NCI-H1436 treated with DMSO at 0.1 percent for 48 hours (cell line): ENCODE measurements at regions not wholly inside any gene's neighbourhood (a gene's known extent, or its start where the extent isn't known, plus 50 kb on each side); places are given as distances from the start of the nearest gene placed in this dataset.

Experiments
- DNase-seq: peaks from one replicate; lab custom pipeline; 2025; lab: John Stamatoyannopoulos, UW

DNA sequence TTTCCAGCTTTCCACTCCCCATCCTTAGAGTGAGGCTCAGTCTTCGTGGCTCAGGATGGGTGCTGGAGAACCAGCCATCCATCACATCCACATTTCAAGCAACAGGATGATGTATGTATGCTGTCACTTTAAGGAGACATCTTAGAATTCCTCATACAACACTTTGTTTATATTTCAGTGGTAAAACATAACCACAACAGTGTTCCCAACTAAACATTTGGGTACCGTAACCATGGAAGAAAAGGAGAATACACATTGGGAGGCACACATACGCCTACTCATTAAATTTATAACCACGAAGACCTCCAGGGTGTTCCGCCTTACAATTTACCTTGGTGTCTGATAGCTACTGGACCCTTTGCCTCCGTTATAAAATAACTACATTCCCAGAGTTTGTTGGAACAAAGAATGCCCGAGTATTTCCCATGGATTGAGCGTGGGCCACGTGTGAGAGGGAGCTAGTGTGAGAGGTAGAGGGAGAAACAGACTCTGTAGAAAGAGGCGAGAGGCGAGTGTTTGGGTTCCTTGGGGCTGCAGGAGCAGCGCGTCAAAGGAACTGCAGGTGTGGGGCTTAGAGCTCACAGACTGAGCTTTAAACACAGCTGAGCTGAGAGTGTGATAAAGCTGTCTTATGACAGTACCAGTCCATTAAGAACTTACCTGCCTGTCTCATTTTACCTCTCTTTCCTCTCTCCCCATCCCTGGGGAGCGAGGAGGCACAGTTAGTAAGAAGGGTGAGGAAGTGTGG, 111.5 kb upstream of the USP24 start:
- no peak for DNase-seq

DNA sequence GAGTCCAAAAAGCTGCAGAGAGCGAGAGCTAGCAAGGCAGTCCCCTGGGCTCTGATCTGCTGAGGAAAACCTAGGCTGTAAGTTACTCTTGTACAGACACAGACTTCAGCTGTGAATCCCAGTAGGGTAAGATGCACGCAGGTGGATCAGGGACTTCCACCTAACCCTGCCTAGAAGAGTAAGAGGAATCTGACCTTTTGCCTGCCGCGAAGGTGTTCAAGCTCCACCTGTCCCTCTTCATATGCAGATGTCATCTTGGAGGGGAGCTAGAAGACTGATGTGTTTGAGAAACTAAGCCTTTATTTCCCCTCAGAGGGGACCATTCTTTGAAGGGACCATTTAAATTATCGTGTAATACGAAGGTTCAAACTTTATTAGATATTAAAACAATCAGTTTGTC, 108.6 kb upstream of the USP24 start:
- DNase-seq = no peak

DNA sequence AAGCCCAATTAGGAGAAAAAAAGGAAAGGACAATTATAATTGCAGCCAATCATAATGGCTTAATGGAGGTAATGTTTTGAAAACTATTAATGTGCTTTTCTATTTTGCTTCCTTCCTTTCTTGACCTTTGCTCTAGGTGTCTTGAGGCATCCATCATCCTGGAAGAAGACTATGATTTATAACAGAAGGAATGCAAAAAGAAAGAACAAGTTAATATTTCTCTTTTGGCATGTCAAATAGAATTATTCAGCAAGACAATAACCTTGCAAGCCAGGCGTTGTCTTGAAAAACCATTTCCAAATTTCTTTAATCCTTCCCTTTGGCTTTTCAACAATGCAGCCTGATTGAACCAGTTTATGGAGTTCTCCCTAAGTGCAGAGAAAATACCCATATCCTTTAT, 107.7 kb upstream of the USP24 start:
- no peak for DNase-seq

DNA sequence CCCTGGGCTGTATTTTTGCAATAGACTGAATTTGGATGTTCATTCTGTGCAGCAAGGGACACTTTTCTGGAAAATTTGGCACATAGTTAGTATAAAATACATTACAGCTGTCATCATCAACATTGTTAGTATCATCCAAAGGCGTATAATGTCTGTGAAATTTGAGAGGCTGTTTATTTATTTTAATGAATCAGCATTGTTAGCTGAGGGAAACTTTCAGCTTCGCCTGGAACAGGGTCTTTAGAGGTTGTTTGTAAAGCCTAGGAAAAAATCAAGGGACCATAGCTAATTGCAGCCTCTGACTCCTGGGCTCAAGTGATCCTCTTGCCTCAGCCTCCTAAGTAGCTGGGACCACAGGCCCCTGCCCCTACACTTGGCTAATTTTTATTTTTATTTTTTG, 106.8 kb upstream of the USP24 start:
- no peak for DNase-seq

DNA sequence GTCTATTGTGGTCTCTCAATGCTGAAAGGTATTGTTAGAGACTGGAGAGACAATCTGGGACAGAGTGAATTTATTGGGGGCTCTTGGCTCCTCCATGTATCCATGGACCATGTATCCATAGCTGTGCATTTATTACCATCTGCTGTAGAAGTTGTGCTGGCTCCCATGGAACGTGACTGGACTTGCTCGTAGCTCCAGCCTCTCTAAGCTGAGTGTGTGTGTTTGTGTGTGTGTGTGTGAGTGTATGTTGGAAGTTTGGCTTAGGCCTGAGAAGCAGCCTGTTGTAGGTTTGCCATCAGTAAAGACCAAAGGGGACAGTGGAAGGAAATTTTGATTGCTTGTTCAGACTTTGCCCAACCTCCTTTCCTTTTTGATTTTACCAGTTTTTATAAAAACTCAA, 105.7 kb upstream of the USP24 start:
- no peak for DNase-seq

DNA sequence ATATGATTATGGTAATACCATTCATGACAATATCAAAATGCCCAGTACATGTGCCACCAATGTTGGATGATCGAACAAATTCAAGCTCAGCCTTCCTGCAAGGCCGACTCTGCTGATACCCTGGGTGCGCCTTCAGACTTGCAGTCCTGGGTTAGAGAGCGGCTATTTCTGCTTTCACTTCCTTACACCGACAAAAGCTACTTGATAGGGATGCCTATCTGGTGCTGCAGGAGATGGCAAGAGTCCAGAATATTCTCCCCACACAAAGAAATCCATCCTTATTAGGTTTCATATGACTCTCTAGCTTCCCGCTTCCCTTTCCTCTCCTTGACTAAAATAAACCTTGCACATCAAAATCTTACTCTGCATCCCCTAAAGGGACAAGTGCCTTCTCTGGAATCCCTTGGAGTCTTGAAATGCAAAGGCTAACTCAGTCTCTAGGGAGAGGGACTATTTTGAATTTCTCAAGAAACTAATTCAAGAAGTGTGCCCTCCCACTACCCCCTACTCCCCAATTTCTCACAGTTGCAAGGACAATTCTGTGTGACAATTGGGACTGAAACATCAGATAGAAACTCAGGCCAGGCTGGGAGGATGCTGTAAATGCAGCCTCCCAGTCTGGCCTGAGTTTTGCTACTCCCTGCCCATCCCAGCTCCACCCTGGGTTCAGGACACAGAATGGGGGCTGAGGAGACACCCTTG, 103.1 kb upstream of the USP24 start:
- no peak for DNase-seq

DNA sequence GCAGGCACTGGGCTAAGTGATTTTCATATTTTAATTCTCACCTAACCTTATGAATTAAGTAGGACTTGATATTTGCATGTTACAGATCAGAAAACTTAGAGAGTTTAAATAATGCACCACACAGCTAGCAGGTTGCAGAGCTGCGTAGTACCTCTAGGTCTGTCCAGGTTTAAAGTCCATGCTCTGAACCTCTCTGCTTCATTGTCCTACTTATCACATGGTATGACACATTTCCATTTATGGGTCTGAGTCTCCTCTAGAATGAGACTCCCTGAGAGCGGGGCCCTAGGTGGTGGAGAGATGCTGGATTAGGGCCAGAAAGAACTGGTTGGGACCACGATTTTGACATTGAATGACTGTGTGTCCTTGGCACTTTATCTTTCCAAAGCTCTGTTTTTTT, 102.5 kb upstream of the USP24 start:
- DNase-seq = no peak

DNA sequence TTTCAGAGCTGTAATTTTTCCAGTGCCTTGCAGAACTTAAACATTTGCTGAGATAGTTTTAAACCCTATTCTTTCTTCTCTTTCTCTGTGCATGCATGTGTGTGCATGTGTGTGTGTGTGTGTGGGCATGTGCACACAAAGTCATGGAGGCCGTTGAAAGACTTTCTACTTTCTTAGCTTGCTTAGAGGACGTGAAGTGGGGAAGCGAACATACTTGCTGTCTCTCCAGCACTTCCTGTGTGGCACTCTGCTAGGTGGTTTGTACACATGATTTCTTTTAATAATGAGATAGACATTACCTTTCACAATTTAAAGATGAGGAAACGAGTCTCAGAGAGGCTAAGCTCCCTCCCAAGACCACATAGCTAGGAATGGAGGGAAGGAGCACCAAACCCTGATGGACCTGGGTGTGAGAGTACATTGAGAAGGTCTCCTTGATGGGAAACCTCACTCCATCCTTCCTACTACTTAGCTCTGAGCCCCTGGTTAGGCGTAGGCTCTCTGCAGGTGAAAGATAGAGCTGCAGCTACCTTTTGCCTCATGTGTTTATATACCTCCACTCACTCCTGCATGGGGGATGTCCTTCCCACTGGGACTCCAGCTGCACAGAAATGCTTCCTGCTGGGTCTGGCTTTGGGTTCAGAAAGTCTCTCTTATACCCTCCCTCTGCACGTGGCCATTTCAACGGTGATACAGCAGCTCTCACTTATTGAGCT, 101.9 kb upstream of the USP24 start:
- DNase-seq = no peak

DNA sequence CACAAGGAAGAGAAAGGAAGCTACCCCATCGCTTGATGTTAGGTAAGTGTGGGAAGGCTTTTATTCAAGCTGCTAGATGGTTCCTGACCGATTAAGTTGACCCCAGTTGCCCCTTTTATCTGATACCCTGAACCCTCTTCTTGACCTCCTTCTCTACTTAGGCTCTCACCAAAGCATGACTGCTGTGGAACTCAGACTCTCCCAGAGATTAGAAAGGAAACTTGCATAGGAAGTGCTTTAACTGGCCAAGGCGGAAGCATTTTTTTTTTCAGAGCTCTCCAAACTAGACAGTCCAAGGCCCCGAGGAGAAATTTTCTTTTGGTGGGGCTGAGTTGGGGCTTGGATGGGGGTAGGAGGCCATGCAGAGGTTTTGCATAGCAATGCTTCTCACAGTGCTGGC, 101.3 kb upstream of the USP24 start:
- no peak for DNase-seq

DNA sequence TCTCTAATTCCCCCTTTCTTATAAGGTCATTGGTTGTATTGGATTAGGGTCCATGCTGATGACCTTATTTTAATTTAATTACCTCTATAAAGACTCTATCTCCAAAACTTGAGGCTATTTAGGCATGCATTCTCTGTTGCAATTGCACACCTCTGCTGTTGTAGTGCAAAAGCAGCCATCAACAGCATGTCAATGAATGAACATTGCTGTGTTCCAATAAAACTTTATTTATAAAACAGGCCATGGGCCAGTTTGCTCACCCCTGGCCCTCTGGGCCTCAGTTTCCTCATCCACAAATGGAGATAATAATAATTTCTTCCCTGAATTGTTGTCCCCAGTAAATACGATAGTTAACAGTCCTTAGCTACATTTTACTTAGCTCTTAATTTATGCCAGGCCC, 100.4 kb upstream of the USP24 start:
- no peak for DNase-seq

DNA sequence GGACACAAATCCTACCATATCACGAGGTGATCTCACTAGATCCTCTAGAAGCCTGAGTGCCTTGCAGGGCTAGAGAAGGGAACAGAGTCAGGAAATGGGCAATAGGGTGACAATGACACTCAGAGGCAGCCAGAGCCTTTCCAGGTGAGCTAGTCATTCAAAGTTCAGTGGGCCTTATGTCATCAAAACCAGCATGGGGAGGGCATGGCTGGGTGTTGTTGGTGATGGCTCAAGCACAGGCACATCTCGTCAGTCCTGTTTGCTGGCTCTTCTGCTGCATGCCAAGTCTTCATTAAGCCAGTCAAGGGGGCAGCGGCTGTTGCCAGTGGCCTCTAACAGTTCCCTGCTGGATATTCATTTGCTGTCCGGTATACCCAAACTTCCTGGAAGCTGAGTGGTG, 99.6 kb upstream of the USP24 start:
- no peak for DNase-seq

DNA sequence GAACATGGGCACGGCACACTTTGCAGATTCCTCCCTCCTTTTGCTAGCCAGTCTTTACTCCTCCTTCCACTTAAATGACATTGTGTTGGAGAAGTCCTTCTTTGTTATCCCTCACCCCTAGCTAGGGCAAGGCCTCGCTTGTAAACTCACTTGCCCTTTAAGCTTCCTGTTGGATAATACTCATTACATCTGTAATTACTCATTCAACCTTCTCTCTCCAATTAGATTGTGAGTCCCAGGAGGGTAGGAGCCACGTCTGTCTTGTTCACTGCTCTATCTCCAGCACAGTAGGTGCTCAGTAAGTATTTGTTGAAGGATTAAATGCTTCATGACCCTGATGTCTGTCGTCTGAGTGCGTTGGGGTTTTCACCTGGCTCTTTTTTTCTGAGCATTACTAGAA, 98.7 kb upstream of the USP24 start:
- no peak for DNase-seq

DNA sequence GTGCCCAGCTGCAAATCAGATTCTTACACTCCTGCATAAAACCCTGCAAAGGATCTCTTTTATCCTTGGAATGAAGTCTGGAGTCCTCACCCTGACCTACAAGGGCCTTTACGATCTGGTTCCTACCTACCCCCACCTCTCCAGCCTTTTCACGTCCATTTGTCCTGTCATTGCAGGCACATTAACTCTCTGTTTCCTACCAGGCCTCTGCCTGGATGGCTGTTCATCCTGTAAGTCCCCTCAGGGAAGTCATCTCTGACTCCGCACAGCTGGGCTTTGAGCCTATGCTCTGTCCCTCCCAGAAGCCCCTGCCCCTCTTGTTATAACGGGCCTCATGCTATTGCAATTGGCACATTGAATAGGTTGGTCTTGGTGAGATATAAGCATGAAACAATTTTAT, 96.8 kb upstream of the USP24 start:
- no peak for DNase-seq

DNA sequence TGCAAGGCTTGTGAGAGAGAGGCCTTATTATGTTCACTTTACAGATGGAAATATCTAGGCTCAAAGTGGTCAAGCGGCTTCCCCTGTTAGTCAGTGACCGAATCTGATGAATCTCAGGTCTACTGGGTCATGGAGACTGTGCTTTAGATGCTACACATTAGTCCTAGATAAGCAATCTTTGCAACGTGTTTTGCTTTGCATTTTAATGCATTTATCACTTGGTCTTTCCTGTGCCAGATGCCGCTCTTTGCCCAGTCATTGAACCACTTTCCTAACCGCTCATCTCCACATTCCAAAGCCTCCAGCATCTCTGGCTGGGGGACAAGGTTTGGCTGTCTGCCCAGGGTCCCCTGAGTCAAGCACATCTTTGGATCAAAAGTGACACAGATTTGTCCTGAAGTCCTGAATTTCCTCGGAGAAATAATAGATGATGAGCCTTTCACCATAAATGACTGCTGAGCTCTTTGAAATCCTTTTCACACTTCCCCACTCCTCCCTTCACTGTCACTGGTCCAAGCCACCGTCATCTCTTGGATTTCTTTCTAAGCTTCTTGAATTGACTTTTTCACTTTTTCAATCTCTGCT, 96.0 kb upstream of the USP24 start:
- no peak for DNase-seq

DNA sequence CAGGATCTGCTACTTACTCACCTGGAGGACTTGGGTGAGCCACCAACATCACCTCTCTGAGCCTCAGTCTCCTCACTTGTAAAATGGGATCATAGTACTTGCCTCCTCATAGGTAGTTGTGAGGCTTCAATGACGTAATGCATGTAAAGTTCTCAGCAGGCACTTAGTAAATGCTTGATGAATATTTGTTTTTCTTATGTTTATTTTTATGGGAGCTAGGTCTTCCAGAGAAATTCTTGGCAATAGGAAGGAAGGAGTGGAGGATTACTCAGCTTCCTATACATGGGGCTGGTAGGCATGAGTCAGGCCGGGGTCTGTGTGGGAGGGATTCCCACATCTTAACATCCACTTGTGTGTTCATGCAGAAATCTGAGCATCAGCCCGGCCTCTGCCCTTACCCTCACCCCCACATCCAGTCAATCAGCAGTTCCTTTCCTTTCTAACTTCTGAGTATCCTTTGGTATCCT, 95.4 kb upstream of the USP24 start:
- DNase-seq = no peak

DNA sequence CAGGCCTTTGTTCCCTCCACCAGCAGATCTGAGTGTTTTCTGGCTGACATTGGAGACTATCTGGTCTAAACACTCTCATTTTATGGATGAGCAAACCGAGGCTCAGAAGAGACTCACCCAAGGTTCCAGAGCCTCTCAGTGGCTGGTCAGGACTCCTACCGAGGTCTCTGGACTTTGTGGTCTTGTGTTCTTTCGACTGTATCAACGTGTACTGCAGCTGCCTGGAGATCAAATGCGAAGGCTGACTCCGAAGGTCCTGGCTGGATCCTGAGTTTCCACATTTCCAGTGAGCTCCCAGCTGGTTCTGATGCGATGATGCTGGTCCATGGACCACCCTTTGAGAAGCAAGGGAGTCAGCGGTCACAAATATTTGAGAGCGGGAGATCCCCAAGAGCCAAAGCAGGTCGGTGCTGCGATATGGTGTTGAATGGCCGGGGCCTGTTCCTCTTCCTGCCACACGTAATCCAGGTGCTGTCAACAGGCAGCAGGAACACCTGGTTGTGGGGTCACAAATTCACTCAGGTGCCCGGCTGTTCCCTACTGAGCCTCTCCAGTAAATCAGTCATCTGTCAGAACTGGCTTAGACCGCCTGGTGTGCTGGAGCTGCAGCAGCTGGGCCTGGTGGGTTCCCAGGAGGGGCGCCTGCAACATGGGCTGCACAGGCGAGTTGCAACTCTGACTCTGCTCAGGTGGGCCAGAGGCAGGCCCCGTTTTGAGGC, 94.8 kb upstream of the USP24 start:
- DNase-seq = no peak

DNA sequence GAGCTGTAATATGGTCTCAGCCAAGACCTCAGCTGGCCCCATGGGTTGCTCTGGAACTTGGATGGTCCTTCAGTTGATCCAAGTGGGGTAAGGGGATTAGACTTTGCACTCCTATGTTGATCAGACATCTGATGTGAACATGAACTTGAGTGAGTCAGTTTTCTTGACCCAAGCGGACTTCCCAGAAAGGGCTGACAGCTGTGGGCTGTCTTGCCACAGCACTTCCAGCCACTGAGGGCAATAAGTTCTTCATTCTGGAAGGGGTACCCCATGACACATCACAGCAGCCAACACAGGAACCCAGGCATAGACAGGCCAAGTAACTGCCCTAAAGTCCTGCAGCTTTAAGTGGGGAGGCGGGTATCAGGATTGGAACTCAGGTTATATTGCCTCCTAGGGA, 93.9 kb upstream of the USP24 start:
- DNase-seq = no peak

DNA sequence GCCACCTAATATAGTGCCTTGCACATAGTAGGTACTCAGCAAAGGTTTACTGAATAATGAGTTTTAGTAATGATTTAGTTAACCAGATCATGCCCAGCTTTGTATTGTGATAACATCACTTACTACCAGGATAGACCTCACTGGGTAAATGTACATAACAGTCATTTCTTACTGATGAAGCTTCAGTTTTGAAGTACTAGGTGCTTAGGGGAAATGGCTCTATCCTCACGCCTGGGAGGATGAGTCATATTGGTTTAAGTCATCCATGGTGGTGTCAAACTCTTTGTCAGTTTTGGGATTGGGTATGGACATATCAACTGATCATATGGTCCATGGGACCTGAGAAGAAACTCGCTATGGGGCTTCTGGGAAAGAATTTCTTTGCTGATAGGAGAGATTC, 90.6 kb upstream of the USP24 start:
- no peak for DNase-seq

DNA sequence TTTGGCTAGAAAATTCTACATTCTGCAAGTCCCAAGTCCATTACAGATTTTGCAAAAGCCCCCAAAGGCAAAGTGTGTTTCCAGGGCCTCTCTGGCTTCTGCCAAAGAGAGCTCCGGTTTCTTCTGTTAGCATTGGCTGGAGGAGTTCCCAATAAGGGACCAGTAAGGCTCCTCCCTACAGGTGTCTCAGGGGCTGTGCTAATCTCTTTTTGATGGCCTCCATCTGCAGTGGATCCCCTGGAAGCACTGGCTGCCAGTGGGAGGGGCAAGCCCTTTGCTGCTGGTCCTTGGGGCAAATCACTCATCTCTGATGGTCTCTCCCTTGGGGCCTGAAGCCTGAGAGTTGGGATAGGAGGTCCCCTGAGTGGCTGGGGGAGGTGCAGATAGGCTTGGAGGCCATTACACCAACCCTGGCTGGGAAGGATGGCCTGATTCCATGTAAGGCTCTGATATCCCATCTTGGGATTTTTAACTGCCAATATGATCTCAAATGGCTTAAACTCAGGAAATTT, 89.1 kb upstream of the USP24 start:
- DNase-seq = no peak

DNA sequence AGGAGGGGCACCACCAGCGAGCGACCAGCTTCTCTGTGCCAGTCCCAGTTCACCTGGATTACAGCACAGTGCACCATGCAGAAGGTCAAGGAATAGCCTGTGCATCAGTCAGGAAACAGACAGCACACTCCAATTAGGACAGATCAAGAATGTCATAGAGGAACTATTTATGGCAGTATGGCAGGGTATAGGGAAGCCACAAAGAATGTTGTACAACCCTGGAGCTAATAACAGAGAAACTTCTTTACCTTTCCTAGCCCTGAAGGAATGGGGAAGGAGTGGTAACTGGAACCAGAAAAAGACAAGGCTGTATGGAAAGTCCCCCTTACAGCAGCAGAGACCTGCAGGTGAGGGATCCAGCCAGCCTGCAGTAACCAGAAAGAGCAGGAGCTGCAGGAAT, 87.8 kb upstream of the USP24 start:
- no peak for DNase-seq

DNA sequence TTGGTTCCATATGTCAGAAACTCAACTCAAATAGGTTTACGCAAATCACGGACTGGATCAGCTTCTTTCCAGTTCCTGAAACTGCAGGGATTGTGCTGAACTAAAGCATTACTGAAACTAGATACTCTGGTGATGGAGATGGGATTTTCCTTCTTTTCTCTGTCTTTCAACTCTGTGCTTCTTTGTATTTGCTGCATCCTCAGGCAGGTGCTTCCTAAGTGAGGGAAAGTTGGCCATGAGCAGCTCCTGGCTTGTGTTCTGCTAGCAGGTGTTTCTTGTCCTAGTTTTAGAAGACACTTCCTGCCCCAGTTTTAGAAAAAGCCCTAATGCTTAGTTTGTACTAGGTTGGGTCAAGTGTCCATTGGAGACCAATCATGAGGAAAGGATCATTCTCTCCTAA, 86.7 kb upstream of the USP24 start:
- DNase-seq = no peak

DNA sequence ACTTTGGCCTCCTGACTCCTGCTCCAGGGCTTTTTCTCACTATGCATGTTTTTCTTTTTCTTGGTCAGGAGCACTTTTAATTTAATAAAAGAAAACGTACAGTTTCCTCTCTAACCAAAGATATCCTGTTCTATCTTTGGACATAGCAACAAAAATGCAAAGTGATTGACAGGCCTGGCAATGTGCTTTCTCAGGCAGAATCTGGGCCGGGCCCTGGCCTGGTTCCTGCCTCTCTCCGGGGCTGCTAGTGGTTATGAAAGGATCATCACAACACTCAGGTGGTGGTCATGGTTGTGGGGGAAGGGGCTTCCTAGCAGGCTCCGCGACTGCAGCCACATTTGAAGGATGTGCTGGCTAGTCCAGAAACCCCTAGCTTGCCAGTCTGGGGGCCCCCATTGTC, 85.8 kb upstream of the USP24 start:
- DNase-seq = no peak
